RWPE2 (cell line): ENCODE measurements at regions not wholly inside any gene's neighbourhood (a gene's known extent, or its start where the extent isn't known, plus 50 kb on each side); places are given as distances from the start of the nearest gene placed in this dataset.

Source experiments
- ATAC-seq: fragments of 200-7000 bp; cut with Tn5 transposase; 3 replicates; pipeline ENCODE4 v1.9.1; 2021; ENCODE audit warnings: low read depth
- DNase-seq: peaks from one replicate; pipeline ENCODE4 v3.0.0-alpha.2; 2020; ENCODE audit warnings: low spot score
- H3K27ac ChIP-seq: fragments of 450-650 bp; 2 replicates; pipeline ENCODE4 v1.5.1; 2017; ENCODE audit warnings: mild to moderate bottlenecking; ENCODE audit not compliant: poor library complexity, severe bottlenecking
- H3K27me3 ChIP-seq: fragments of 250-450 bp; sonication (Bioruptor Pico); 2 replicates; pipeline ENCODE4 v1.5.1; 2021; ENCODE audit warnings: mild to moderate bottlenecking, moderate library complexity; ENCODE audit not compliant: insufficient read depth, poor library complexity, severe bottlenecking
- H3K36me3 ChIP-seq: fragments of 250-450 bp; sonication (Bioruptor Pico); 2 replicates; pipeline ENCODE4 v1.5.1; 2020; ENCODE audit warnings: low read depth, mild to moderate bottlenecking, moderate library complexity
- H3K4me1 ChIP-seq: fragments of 250-450 bp; sonication (Bioruptor Pico); 2 replicates; pipeline ENCODE4 v1.5.1; 2021; ENCODE audit warnings: mild to moderate bottlenecking, moderate library complexity; ENCODE audit not compliant: insufficient read depth, poor library complexity, severe bottlenecking
- H3K4me3 ChIP-seq: fragments of 250-450 bp; sonication (Bioruptor Pico); 2 replicates; pipeline ENCODE4 v1.5.1; 2021; ENCODE audit warnings: mild to moderate bottlenecking, moderate library complexity; ENCODE audit not compliant: severe bottlenecking
- H3K9me3 ChIP-seq: fragments of 250-450 bp; sonication (Bioruptor Pico); 2 replicates; pipeline ENCODE4 v1.5.1; 2021; ENCODE audit warnings: mild to moderate bottlenecking, moderate library complexity; ENCODE audit not compliant: severe bottlenecking
- TF ChIP-seq, protein P1 (sequence below): fragments of 450-650 bp; IDR thresholded peaks from one replicate; pipeline ENCODE4 v1.5.1; 2017; ENCODE audit warnings: mild to moderate bottlenecking, moderate library complexity; ENCODE audit not compliant: poor library complexity, severe bottlenecking

DNA sequence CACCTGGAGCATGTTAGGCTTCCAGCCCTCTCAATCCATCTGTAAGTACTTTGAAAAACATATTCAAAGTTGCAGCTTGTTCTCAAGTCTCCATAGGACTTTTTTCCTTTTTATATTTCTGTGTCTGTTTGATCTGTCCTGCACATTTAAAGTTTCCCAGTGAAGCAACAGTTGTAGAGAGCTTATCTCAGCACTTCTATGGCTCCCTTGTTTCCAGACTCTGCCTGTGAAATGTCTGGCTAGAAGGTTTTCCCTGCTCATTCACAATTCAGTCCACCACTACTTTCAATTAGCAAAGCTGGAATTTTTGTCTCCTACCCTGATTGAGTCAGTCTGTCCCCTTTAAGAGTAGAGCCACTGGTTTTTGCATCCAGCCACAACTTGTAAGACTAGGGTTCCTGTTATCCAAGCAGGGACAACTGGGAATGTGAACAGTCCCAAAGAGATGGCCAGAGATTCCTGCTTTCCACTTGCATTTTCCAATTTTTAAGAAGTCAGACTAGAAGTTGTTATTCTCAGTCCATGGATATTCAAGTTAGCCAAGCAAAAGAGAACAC lies 116.1 kb downstream of the GASK1B start:
- H3K36me3 ChIP-seq: no peaks in the 10 kb centered on the region
- no peak overlapping the region for H3K27ac ChIP-seq
- TF ChIP-seq, protein P1, sequence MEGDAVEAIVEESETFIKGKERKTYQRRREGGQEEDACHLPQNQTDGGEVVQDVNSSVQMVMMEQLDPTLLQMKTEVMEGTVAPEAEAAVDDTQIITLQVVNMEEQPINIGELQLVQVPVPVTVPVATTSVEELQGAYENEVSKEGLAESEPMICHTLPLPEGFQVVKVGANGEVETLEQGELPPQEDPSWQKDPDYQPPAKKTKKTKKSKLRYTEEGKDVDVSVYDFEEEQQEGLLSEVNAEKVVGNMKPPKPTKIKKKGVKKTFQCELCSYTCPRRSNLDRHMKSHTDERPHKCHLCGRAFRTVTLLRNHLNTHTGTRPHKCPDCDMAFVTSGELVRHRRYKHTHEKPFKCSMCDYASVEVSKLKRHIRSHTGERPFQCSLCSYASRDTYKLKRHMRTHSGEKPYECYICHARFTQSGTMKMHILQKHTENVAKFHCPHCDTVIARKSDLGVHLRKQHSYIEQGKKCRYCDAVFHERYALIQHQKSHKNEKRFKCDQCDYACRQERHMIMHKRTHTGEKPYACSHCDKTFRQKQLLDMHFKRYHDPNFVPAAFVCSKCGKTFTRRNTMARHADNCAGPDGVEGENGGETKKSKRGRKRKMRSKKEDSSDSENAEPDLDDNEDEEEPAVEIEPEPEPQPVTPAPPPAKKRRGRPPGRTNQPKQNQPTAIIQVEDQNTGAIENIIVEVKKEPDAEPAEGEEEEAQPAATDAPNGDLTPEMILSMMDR: no peak
- no peaks in the 10 kb centered on the region for H3K4me1 ChIP-seq
- H3K27me3 ChIP-seq: no peaks in the 10 kb centered on the region
- no peak for DNase-seq
- H3K4me3 ChIP-seq: no peak overlapping the region
- no peaks in the 10 kb centered on the region for H3K9me3 ChIP-seq
- no peak for ATAC-seq

DNA sequence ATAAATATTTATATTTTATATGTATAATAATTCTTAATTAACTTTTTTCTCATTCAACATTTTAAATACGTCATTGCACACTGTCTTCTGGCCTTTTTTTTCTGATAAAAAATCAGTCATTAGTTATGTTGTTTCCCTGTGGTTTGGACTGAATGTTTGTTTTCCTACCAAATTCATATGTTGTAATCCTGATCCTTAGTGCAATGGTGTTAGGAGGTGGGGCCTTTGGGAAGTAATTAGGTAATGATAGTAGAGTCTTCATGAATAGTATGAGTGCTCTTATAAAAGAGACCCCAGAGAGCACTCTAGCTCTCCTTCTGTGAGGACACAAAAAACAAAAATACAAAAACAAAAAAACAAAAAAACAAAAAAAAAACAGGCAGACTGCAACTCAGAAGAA lies 117.2 kb downstream of the GASK1B start:
- DNase-seq (no peak), ATAC-seq (no peak)
- no peaks in the 10 kb centered on the region for H3K9me3 ChIP-seq
- no peak overlapping the region for H3K4me3 ChIP-seq
- no peaks in the 10 kb centered on the region for H3K27me3 ChIP-seq
- H3K4me1 ChIP-seq: no peaks in the 10 kb centered on the region
- TF ChIP-seq, protein P1: no peak
- H3K36me3 ChIP-seq: no peaks in the 10 kb centered on the region
- H3K27ac ChIP-seq: no peak overlapping the region

DNA sequence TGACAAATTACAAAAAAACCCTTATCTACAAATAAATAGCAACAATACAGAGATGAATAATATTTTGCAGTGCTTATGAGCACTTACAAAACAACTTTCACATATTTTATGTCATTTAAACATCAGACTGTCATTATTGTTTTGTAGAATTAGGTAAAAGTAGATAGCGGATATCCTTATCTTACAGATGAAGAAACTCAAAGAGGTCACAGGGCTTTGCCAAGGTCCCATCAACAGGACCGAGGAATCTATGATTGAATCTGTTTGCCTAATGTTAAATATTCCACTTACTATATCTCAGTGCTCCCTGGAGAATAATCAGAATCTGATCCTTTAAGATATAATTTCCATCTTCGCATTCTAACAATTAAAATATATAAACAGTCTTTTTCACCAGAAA lies 119.0 kb downstream of the GASK1B start:
- DNase-seq: no peak
- no peaks in the 10 kb centered on the region for H3K9me3 ChIP-seq
- no peak for ATAC-seq
- no peak overlapping the region for H3K27ac ChIP-seq
- no peak overlapping the region for H3K4me3 ChIP-seq
- no peaks in the 10 kb centered on the region for H3K4me1 ChIP-seq
- H3K27me3 ChIP-seq: no peaks in the 10 kb centered on the region
- H3K36me3 ChIP-seq: no peaks in the 10 kb centered on the region
- TF ChIP-seq, protein P1: no peak

DNA sequence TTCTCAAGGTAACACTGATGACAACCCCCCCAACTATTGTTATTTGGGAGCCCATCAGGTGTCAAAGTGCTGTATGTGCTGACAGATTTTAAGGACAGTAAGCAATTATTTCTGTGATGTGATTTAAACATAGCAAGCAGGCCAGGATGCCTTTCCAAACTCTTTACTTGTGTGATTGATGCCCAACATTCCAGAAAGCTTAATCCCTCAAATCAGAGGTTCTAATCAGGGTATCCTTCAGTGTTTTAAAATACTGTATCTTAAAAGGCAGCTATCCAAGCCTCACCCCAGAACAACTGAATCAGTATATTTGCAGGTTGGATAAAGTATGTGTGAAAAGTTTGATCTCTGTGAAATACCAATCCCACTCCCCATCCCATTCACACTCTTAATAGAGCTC lies 119.7 kb downstream of the GASK1B start:
- Histone ChIP-seq H3K9me3 (no peaks in the 10 kb centered on the region), H3K4me3 (no peak overlapping the region), H3K27ac (no peak overlapping the region), H3K4me1 (no peaks in the 10 kb centered on the region), H3K36me3 (no peaks in the 10 kb centered on the region), H3K27me3 (no peaks in the 10 kb centered on the region)
- TF ChIP-seq, protein P1: no peak
- DNase-seq: no peak
- no peak for ATAC-seq

DNA sequence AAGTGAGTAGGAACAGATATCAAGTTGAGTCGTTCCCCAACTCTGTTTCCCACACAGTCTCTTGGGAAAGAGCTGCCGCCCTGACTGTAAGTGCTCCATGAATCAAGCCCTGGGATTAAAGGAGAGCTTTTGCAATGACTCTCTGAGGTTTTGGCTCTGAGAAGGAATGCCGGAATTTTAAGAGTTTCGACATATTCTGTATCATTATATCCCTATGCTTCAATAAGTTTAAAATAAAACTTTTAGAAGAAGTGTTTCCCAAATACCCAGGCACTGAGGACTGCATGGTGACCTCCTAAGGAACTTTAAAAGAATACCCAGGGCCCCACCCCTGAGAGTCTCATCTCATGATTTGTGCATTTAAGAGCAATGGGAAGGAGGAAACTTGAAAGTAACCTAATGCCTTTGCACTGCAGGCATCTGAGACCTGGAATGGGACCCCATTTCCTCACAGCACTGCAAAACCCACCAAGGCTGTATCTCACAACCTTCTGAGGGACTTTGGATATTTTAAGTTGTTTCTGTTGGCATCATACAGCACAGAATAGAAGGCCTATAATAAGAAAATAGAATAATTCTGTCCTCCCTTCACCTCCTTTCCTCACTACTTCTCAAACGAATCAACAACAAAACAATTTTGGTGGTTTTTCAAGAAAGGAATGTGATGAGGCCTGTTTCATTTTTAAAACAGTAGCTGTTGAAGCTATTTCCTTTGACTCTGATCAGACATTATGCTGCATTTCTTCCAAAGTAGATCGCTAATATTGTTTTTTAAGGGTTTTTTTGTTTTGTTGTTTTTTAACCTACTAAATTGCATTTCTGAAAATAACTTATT lies 121.2 kb downstream of the GASK1B start:
- Histone ChIP-seq H3K9me3 (no peaks in the 10 kb centered on the region), H3K27ac (no peak overlapping the region), H3K36me3 (no peaks in the 10 kb centered on the region), H3K27me3 (no peaks in the 10 kb centered on the region), H3K4me1 (no peaks in the 10 kb centered on the region), H3K4me3 (no peak overlapping the region)
- no peak for DNase-seq
- TF ChIP-seq, protein P1: no peak
- peak; percentile 64 for ATAC-seq
